GM23338 (cell line): ENCODE measurements at regions not wholly inside any gene's neighbourhood (a gene's known extent, or its start where the extent isn't known, plus 50 kb on each side); places are given as distances from the start of the nearest gene placed in this dataset.

Experiments
- ETS1 ChIP-seq: IDR thresholded peaks from 2 replicates; pipeline ENCODE4 v1.6.1; 2016; ENCODE audit warnings: antibody characterized with exemption
- REST ChIP-seq: IDR thresholded peaks from one replicate; pipeline ENCODE4 v1.6.1; 2018; ENCODE audit warnings: antibody characterized with exemption; ENCODE audit not compliant: unreplicated experiment
- ZNF462 ChIP-seq: fragments of 250-450 bp; sonication (Bioruptor Pico); IDR thresholded peaks from 2 replicates; pipeline ENCODE4 v1.5.0; 2020; ENCODE audit warnings: mild to moderate bottlenecking, moderate library complexity

GRCh38 chr2:228239207-228239906 lies 57.9 kb upstream of the SPHKAP start (continued):
- TF ChIP-seq ZNF462 (CRISPR knock-in tag) (no peak), REST (no peak), ETS1 (no peak)
